CD4-positive, alpha-beta T cell treated with Interleukin-17A for 1 hour (primary cell): ENCODE measurements at regions not wholly inside any gene's neighbourhood (a gene's known extent, or its start where the extent isn't known, plus 50 kb on each side); places are given as distances from the start of the nearest gene placed in this dataset.
A peak's percentile ranks its signal among the peaks of the same experiment; 100 is the strongest.

Experiments
- DNase-seq: peaks from one replicate; pipeline ENCODE4 v3.0.0-alpha.2; 2020

- peak; percentile 49 for DNase-seq
These were observed 132.3 kb downstream of the SNAPC1 start for GRCh38 chr14:61894452-61895077.

- no peak for DNase-seq
These were observed 135.1 kb downstream of the SNAPC1 start for GRCh38 chr14:61897300-61897699.

DNA sequence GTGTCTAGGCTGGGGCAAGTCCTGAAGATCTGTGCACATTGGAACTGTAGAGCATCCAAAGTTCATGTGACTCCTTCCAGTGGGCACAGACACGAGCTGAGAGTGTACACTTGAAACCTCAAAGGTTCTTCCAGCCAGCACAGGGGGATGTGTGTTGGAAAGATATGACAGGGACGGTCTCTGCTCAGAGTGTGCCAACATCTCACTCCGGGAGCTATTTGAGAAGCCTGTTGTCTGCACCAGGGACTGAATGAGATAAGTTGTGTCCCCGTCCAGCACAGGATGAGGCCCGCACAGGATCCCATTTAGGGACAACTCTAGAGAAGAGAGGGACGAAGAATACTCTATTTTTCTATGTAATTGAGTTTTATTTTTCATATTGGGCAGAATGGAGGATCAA lies 136.3 kb downstream of the SNAPC1 start:
- no peak for DNase-seq

DNA sequence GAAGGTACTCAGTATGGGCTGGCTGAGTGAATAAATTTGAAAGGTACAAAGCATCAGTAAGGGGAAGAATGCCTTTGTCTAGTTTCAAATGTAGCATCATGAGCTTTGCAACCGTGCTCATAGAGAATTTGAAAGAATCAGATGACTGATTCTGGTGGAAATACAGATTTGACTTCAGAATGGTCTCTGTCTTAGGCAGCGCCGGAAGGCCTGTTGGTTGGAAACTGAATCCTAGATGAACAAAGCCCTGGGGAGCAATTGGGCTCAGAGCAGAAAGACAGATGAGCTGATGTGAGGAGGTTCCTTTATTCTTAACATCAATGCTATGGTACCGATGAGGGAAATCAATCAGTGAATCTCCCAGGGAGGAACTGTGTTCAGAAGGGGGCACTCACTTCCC lies 137.3 kb downstream of the SNAPC1 start:
- DNase-seq, result no peak

DNA sequence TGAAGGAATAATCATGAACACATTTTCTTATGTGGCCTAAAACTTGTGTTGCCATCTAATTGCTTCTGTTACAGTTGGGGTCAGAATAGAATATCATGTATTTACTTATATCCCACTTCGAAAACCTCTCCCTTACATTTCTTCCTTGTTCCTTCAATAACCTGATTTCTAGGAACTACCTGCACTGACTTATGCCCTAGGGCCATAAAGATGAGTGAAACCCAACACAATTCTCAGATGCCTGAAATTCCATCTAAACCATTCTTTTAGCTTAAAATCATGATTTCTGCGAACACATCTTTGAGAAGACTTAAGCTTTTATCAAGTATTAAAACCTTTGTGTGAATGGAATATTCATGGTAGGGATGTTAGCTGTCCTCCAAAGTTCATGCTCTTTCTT lies 142.7 kb downstream of the SNAPC1 start:
- no peak for DNase-seq

DNA sequence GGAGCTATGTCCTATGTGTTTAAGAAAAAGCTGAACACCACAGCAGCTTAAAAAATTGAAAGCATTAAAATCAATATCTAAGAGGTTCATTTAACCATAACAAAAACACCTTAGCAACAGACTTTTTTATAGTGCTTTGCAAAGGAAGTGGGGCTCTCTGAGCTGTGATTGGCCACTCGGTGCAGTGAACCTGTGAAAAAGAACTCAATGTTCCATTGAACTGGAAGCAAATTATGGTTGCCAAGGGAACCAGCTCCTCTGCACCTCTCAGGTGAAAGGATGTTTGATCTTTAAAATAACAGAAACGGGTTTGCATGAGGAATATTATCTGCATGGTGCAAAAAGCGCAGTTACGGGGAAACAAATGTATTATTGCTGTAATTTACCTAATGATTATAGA lies 149.4 kb downstream of the SNAPC1 start:
- peak; percentile 22 for DNase-seq

- no peak for DNase-seq
These were observed 156.8 kb downstream of the SNAPC1 start for GRCh38 chr14:61918998-61919397.

DNA sequence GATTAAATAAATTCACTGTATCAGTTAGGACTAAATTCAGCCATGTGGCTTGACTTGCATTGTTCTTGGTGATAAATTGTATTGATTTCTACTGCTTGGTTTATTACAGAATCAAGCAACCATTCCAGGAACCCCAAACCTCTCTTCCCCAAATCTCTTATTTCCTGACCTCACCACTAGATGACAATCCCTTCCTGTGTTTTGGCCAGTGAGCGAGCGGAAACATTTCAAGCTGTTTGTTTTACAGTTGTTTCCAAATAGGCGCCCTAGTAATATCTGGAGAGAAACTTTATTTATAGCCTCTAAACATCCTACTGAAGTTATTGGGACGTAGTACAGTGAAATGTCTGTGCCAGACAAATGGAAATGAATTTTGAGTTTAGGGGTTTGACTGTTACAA lies 161.1 kb downstream of the SNAPC1 start:
- DNase-seq, result no peak

- peak; percentile 23 for DNase-seq
These were observed 162.8 kb downstream of the SNAPC1 start for GRCh38 chr14:61925043-61925442.

DNA sequence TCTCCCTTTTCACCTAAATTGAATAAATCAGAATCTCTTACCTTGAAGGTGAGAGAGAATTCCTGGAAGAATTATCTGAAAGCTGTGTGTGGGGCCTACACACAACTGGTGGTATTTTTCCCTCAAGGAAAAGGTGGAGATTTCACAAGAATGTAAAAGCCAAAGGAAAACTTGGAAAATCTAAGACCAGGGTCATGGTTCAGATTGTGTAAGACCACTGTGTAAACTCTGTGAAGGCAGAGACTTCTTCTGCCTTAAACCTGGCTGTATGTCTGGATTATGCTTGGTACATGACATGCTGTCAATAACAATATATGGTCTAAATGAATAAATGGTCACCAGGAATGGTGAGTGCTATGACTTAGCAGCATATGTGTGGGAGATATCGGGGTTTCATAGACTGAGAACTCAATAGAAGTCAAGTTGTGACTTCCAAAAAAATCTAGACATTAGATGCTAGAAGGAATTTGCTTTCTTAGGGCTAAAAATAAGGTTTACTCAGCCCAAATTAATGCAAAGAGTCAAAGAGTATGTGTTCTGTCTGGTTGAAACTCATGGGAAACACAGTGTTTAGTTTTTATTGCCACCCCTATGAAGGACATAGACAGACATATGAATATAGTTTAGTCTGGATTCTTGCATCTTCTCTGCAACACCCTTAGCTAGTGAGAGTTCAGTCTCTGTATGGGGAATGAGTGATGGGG lies 163.7 kb downstream of the SNAPC1 start:
- no peak for DNase-seq

DNA sequence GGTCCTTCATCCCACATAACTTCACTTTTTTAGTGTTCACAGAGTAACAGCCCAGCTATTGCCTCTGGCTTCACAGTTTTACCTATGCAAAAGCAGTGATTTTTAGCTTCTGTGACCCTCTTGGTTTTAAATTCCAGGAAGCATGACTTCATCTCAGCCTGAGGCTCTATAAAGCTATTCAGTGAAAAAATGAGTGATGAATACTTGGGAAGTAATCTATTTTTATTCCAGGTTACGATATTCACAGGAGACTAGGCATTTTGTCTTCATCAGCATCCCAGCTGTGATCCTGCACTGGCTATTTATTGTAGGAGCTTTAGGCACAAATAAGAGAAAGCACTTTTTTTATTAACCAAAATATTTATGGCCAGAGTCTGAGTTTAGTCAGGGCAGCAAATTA lies 164.8 kb downstream of the SNAPC1 start:
- DNase-seq, result no peak

GRCh38 chr14:61927520-61927919 lies 165.3 kb downstream of the SNAPC1 start:
- DNase-seq, result no peak

DNA sequence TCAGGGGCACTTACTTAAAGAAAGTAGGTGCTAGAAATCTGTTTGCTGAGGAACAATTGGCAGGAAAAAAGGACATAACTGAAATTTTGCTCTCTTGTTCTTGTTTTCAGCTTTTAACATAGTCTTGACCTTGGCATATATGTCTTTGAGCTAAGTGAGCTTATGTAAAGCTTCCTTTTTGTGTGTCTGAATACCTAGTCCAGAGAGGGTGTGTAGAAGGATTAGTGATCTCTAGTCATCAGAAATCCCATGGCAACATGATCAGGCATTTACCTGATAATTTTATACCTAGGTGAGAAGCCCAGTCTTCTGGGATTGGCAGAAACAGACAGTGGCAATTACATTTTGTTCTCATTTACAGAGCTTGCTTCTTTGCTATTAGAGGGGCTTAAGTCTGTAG lies 166.1 kb downstream of the SNAPC1 start:
- no peak for DNase-seq

- DNase-seq, result no peak
These were observed 166.5 kb downstream of the SNAPC1 start for GRCh38 chr14:61928701-61929100.

- no peak for DNase-seq
These were observed 167.4 kb downstream of the SNAPC1 start for GRCh38 chr14:61929651-61930050.

DNA sequence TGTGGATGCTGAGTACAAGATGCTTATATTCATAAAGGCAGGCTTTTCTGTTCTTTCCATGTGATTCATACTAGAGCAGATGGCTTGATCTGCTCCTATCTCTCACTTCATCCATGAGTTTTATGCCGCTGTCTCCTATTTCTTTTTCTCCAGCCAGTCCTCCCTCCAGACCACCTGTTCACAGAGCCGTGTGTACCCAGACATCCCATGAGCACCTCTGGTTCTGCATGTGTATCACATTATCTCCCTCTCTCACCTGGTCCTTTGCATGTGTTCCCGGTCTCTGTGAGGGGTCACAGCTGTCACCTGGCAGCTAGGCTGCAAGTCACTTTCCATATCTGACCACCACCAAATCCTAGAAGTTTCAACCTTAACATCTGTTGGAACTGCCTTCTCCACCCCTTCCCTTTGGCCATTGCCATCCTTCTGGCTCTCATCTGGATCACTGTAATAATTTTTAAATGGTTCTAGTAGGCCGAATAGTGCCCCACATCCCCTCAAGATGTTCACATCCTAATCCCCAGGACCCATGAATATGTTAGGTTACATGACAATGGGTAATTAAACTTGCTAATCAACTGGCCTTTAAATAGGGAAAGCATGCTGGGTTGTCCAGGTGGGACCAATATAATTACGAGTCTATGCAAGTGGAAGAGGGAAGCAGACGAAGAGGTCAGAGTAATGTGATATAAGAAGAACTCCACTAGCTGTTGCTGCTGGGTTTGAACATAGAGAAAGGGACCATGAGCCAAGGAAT lies 168.1 kb downstream of the SNAPC1 start:
- DNase-seq, result no peak

GRCh38 chr14:61932974-61933373 lies 170.8 kb downstream of the SNAPC1 start:
- no peak for DNase-seq

- no peak for DNase-seq
These were observed 172.2 kb downstream of the SNAPC1 start for GRCh38 chr14:61934385-61934784.

DNA sequence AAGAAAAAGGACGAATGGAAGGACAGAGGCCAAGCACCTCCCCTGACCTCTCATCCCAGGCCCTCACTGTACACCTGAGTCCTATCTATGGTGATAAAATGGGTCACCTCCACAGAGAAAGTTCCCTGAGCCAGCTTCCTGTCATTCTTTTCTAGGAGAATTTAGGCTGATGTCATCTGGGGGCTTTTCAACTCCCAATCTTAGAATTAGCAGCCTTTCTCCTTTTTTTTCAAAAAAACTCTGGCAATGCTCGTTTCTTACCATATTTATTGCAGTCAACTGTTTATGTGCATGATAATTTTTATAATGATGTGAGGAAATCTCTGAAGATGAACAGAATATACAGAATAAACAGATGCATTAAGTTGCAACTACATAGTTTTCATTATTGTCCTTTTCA lies 177.6 kb downstream of the SNAPC1 start:
- no peak for DNase-seq

- DNase-seq, result no peak
These were observed 178.6 kb downstream of the SNAPC1 start for GRCh38 chr14:61940666-61941420.

DNA sequence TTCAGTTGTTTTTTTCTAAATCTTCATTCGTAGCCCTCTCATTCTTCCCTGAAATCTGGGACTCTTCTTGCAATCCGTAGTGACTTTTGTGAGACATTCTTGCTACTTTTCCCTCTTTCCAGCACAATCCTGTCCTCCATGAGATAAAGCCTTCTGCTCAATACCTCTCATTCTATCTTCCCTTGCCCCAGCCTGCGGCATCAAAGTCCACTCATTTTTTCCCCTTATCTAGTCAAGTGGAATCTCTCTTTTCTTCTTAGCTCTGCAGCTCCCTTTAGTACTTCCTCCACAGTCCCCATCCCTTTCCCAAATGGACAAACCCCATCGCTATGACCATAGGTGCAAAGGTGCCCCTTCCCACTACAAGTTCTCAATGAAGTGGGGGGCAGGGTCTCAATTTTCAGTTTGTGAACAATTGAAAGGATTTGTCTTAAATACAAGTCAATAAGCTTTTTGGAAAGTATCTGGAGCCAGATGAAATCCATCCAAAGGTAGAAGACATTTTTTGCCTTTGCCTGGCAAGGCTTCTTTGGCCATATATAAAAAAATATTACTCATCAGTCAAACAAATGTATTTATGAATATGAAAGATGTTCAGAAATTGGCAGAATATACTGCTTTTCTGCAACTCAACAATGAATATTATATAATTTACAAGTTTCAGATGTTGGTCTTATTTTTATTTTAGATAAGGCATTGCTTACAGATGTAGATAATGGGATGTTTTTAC lies 179.4 kb downstream of the SNAPC1 start:
- no peak for DNase-seq

DNA sequence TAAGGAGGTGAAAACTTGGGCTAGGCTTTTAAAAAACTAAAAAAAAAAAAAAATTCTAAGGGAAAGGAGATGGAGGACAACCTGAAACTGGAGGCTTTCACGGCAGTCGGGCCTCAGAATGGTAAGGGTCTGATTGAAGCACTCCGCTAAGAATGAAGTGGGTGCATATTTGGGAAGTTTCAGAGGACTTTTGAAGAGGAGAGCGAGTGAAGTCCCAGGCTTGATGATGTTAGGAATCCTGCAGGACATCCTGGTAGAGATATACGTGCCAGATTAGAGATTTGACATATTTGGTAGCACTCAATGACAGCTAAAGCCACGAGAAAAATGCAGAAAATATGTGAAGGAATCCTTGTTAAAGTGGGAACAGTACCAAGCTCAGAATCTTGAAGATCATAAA lies 186.2 kb downstream of the SNAPC1 start:
- DNase-seq, result no peak

DNA sequence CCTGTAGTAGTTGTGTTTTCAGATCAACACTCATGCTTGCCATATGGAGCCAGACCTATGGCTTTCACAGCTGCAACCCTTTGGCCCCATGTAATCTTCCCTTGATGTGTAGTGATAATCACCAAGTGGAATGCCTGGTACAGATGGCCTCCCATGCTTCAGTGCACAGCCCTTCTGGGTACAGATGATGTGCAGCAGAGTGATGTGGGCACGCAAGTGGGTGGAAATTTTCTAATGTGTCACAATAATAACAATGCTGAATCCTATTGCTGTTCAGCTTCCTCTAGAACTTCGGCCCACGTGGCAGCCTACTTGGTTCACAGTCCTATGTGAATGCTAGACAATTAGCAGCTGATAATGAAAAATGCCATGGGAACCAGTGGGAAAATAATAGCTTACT lies 188.1 kb downstream of the SNAPC1 start:
- DNase-seq, result no peak
